D721Med (cell line): ENCODE measurements at regions not wholly inside any gene's neighbourhood (a gene's known extent, or its start where the extent isn't known, plus 50 kb on each side); places are given as distances from the start of the nearest gene placed in this dataset.

Experiments used
- DNase-seq: peaks from one replicate; pipeline ENCODE4 v3.0.0; 2011; ENCODE audit warnings: low spot score; ENCODE audit not compliant: insufficient read length
- FAIRE-seq: peaks from 2 replicates; lab custom pipeline; 2011; peaks lifted over from hg19 to GRCh38; lab: Jason Lieb, UNC
- CTCF ChIP-seq: IDR thresholded peaks from 2 replicates; pipeline ENCODE4 v1.5.1; 2012; ENCODE audit warnings: mild to moderate bottlenecking, control low read depth; ENCODE audit not compliant: insufficient read depth; ENCODE audit errors: missing control alignments

- TF ChIP-seq CTCF, result no peak
- DNase-seq (no peak), FAIRE-seq (no peak)
These were observed 221.8 kb upstream of the FAM83B start for GRCh38 chr6:54624779-54625178.

GRCh38 chr6:54629131-54629530 lies 217.4 kb upstream of the FAM83B start:
- TF ChIP-seq CTCF, result no peak
- DNase-seq, result no peak
- FAIRE-seq, result no peak

- DNase-seq (no peak), FAIRE-seq (peak; percentile 74)
- no peak for TF ChIP-seq CTCF
These were observed 213.5 kb upstream of the FAM83B start for GRCh38 chr6:54632984-54633565.

DNA sequence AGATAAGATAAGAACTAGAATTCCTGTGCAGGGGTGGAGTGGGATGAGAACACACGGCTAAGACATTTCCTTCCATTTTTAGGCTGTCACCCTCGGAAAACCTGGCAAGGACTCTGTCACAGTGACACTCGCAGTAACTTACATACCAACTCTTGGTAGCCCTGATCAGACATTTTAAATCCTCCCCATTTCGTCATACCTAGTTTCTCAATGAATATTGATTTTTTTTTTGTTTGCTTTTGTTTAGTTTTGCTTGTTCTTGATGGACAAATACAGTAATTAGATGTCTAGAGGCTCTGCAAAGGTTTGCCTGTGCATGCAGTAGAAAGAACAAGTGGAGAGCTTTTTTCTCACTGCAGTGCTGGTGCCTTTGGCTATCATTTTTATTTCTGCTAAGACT lies 213.0 kb upstream of the FAM83B start:
- DNase-seq (no peak), FAIRE-seq (no peak)
- no peak for TF ChIP-seq CTCF

GRCh38 chr6:54640911-54641310 lies 205.7 kb upstream of the FAM83B start:
- DNase-seq (no peak), FAIRE-seq (no peak)
- no peak for TF ChIP-seq CTCF

DNA sequence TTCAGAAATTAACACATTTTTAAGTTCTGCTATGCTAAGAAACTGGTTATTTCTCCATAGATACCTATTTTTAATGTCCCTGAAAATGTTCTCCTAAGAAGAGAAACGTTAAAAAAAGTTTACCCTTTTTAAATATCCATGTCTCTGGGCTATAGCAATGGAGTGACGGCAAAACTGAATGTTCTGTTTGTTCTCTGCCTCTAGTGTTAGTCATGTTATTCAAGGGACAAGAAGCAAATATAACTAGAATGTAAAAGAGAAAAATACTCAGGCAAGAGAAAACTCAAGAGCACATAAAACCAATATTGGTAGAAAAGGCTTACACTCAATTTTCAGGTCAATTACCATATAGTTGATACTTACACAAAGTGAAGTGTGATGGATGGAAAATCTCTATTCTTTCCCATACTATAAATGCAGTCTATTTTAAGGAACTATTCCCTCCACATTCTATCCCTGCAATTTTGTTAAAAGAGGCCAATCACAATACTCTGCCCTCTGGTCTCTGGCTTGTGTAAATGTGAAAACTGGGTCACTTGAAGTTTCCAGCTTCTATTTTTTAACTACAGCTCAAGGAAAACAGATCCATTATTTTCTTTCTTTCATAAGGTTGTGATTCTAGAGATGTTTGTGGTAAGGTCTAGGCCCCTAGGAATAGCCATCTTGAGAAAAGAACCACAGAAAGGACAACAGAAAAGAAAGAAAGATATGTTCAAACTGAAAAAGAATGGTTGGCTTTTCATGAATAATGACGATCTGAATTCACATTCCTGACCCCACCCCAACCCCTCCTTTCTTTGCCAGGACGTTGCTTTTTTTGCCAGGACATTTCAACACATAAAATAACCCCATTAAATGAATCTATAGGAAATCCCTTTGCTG lies 200.3 kb upstream of the FAM83B start:
- no peak for DNase-seq
- no peak for TF ChIP-seq CTCF
- FAIRE-seq, result no peak
